Mucosa of descending colon (tissue), 3 donors: ENCODE measurements at regions not wholly inside any gene's neighbourhood (a gene's known extent, or its start where the extent isn't known, plus 50 kb on each side); places are given as distances from the start of the nearest gene placed in this dataset.
A peak's percentile ranks its signal among the peaks of the same experiment; 100 is the strongest.

Source experiments
- ATAC-seq: fragments of 200-7000 bp; cut with Tn5 transposase; one replicate; pipeline ENCODE4 v1.9.1; 2020; ENCODE audit warnings: mild to moderate bottlenecking, moderate library complexity
- DNase-seq, 3 donors: peaks; one replicate each; pipeline ENCODE4 v3.0.0-alpha.2; 2020
- H3K36me3 ChIP-seq: fragments of 200-600 bp; one replicate; pipeline ENCODE4 v1.8.0; 2021; ENCODE audit warnings: low read depth, mild to moderate bottlenecking
- H3K4me1 ChIP-seq: fragments of 200-600 bp; one replicate; pipeline ENCODE4 v1.8.0; 2021; ENCODE audit warnings: low read depth, mild to moderate bottlenecking
- H3K4me3 ChIP-seq: fragments of 200-600 bp; one replicate; pipeline ENCODE4 v1.8.0; 2021; ENCODE audit warnings: mild to moderate bottlenecking
- H3K9me3 ChIP-seq: fragments of 200-600 bp; one replicate; pipeline ENCODE4 v1.8.0; 2021; ENCODE audit warnings: mild to moderate bottlenecking
- intact Hi-C, 2 donors: fragments of 100-400 bp; cut with DNase I in 1 of 2; cut with micrococcal nuclease in 1 of 2; formaldehyde crosslinking; loops; one replicate each; pipeline versions ENCODE4 v1.11.0 to v1.11.1; 2022; cut with DNase I, micrococcal nuclease
- TF ChIP-seq, protein P1 (sequence below): fragments of 200-600 bp; IDR thresholded peaks from one replicate; pipeline ENCODE4 v1.8.0; 2022; ENCODE audit warnings: antibody characterized with exemption, mild to moderate bottlenecking
- donor health status: DM: no; HTN: no; CAD: no; lungs with moderate emphysema.
- donor health status: DM: no; HTN: no; CAD: no.
- donor health status: DM: no; HTN: yes; CAD: no.

DNA sequence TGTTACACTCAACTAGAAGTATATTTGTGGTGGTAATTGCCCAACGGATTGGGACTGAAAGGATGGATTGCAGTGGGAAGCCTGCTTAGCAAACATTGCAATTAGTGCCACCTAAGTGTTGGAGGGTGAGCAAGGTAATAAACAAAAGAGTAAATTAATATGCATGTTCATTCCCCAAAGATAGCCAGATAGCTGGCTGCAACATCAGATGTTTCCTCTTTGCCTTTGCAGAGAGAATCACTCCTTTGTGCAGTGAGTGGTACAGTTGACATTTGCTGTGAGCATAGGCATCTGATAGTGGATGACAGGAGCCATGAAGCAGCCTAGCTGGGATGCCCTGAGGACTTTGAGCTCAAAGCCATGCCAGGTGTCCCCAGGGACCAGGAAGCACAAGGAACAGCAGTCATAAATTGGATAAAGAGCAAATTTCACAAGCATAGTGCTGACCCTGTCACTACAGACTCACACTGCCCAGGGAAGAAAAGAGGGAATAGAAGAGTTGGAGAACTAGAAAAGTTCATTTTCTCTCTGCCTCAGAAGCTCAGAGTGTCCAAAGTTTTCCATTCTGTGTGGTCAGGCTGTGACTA lies 336.1 kb upstream of the SLC30A5 start:
- DNase-seq: peak in 2 of 3 donors; percentile 45 to 50
- TF ChIP-seq, protein P1, sequence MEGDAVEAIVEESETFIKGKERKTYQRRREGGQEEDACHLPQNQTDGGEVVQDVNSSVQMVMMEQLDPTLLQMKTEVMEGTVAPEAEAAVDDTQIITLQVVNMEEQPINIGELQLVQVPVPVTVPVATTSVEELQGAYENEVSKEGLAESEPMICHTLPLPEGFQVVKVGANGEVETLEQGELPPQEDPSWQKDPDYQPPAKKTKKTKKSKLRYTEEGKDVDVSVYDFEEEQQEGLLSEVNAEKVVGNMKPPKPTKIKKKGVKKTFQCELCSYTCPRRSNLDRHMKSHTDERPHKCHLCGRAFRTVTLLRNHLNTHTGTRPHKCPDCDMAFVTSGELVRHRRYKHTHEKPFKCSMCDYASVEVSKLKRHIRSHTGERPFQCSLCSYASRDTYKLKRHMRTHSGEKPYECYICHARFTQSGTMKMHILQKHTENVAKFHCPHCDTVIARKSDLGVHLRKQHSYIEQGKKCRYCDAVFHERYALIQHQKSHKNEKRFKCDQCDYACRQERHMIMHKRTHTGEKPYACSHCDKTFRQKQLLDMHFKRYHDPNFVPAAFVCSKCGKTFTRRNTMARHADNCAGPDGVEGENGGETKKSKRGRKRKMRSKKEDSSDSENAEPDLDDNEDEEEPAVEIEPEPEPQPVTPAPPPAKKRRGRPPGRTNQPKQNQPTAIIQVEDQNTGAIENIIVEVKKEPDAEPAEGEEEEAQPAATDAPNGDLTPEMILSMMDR: no peak
- Histone ChIP-seq H3K9me3 (no peaks in the 10 kb centered on the region), H3K4me3 (no peak overlapping the region), H3K4me1 (no peaks in the 10 kb centered on the region), H3K36me3 (no peaks in the 10 kb centered on the region)
- peak; percentile 96 for ATAC-seq
- intact Hi-C loops: no loop called here

DNA sequence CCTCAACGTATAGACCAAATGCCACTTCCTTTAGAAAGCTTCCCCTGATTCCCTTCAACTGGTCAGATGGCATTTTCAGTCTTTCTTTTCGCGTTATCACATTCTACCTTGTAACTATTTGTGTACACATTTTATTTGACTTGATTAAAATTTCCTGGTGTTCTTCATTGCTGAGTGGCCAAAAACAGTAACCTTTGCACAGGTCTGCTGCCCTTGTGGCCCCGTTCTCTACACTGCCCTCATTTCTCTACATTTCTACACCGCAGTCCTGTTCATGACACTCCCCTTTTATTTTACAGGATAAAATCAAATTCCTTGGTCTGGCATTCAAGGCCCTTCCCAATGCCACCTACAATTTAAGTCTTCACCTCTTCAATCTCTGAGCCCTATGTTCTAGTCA lies 334.2 kb upstream of the SLC30A5 start:
- H3K9me3 ChIP-seq: no peaks in the 10 kb centered on the region
- no peaks in the 10 kb centered on the region for H3K4me1 ChIP-seq
- H3K36me3 ChIP-seq: no peaks in the 10 kb centered on the region
- TF ChIP-seq, protein P1: no peak
- H3K4me3 ChIP-seq: no peak overlapping the region
- ATAC-seq (no peak), DNase-seq (no peak)
- intact Hi-C loops: no loop called here

DNA sequence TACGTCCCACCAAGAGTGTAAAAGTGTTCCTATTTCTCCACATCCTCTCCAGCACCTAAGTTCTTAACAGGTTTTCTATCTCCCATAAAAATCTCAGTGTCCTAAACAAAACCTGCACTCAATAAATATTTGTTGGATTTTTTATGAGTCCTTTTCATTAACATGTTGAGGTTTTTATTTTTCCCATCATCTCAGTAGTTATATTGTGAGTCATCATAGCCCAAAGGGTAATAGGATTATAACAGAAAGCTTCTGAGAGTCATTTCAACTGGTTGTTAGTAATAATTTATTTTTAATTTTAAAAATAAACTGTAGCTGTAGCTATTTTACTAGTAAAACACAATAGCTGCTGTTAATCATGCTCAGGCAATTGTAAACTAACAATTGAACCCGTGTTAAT lies 331.6 kb upstream of the SLC30A5 start:
- intact Hi-C loops: no loop called here
- no peaks in the 10 kb centered on the region for H3K4me1 ChIP-seq
- H3K36me3 ChIP-seq: no peaks in the 10 kb centered on the region
- no peaks in the 10 kb centered on the region for H3K9me3 ChIP-seq
- no peak overlapping the region for H3K4me3 ChIP-seq
- TF ChIP-seq, protein P1: no peak
- DNase-seq (no peak), ATAC-seq (no peak)

DNA sequence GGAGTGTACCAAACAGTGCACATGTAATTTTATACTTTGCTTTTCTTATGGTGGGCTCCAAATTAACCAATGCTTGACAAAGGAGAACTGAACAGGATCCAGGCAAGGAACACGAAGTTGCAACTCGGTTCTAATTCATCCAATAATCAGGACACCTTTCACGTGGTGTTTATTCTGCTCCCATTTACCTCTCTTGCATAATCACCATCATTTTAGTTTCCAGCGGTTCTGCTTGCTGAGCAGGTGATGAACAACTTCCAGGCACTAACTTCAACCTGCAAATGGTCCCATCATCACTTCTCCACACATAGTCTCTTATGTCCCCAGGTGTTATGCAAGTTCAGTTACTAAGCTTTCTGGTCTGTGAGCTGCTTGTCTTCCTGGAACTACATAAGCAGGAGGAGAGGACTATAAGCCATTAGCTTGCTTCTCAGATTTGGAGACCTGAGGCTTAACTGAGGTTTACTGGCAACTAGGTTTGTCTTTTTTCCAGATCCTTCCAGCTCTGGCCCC lies 326.8 kb upstream of the SLC30A5 start:
- intact Hi-C loops: no loop called here
- H3K4me3 ChIP-seq: no peak overlapping the region

DNA sequence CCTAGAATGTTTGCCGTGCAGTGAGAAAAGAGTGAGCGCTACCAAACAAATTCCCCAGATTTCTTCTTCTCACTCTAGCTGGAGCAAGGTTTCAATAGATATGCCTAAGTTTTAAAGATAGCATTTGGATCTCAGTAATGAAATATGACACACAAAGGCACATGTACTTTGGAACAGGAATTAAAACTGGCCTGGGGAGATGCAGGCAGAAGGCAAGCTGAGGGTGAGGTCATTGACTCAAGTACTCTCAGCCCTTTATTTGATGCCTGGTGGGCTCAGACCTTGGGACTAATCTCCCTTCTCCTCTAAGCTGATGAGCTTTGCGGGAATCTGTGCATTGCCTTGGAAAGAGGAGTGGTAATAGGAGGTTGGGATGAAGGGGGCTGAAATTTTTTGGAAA lies 323.3 kb upstream of the SLC30A5 start:
- no peaks in the 10 kb centered on the region for H3K36me3 ChIP-seq
- no peak overlapping the region for H3K4me3 ChIP-seq
- H3K4me1 ChIP-seq: no peaks in the 10 kb centered on the region
- TF ChIP-seq, protein P1: no peak
- DNase-seq (no peak), ATAC-seq (no peak)
- H3K9me3 ChIP-seq: no peaks in the 10 kb centered on the region
- intact Hi-C loops: no loop called here

More for the DNA sequence above, 326.8 kb upstream of the SLC30A5 start:
- no peaks in the 10 kb centered on the region for H3K9me3 ChIP-seq
- no peaks in the 10 kb centered on the region for H3K36me3 ChIP-seq
- TF ChIP-seq, protein P1: no peak
- no peak for ATAC-seq
- no peak for DNase-seq
- H3K4me1 ChIP-seq: no peaks in the 10 kb centered on the region

DNA sequence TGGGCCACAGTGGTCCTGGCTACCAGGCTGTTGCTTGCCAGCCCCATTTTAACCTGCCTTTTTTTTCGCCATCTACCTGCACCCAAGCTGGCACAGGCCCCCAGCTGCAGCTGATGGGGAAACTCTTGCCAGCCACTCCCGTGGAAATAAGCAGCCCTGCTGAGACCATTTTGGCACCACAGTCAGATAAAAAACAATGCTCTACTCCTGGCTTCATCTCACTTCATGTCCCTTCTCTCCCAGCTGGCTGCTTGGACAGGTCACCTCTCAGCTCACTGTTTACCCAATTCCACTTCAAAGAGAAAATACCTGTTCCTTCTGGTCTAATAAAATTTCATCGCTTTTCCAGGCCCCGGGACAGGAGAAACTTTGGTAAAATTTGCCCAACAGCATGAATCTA lies 322.6 kb upstream of the SLC30A5 start:
- Histone ChIP-seq H3K4me1 (no peaks in the 10 kb centered on the region), H3K4me3 (no peak overlapping the region), H3K36me3 (no peaks in the 10 kb centered on the region), H3K9me3 (no peaks in the 10 kb centered on the region)
- ATAC-seq (no peak), DNase-seq (no peak)
- TF ChIP-seq, protein P1: no peak
- intact Hi-C loops: no loop called here
